SK-N-SH treated with all-trans-retinoic acid at 6 μM for 48 hours (cell line): ENCODE measurements at regions not wholly inside any gene's neighbourhood (a gene's known extent, or its start where the extent isn't known, plus 50 kb on each side); places are given as distances from the start of the nearest gene placed in this dataset.

ENCODE experiments used
- ARNTL ChIP-seq: fragments of 450-650 bp; formaldehyde crosslinking; IDR thresholded peaks from 2 replicates; pipeline ENCODE4 v1.5.0; 2020; ENCODE audit warnings: low read depth, mild to moderate bottlenecking, moderate library complexity, borderline replicate concordance
- BACH2 ChIP-seq: fragments of 250-450 bp; sonication (Bioruptor Pico); IDR thresholded peaks from 2 replicates; pipeline ENCODE4 v1.9.0; 2021; ENCODE audit warnings: mild to moderate bottlenecking, borderline replicate concordance
- PPARA ChIP-seq: fragments of 250-450 bp; sonication (Bioruptor Pico); IDR thresholded peaks from 2 replicates; pipeline ENCODE4 v1.5.0; 2020; ENCODE audit warnings: mild to moderate bottlenecking, borderline replicate concordance
- TF ChIP-seq, protein P1 (sequence below): fragments of 250-450 bp; sonication (Bioruptor Pico); IDR thresholded peaks from 2 replicates; pipeline ENCODE4 v1.5.0; 2020; ENCODE audit warnings: mild to moderate bottlenecking, moderate library complexity
- TF ChIP-seq, protein P2 (sequence below): fragments of 250-450 bp; sonication (Bioruptor Pico); IDR thresholded peaks from 2 replicates; pipeline ENCODE4 v1.8.0; 2020; ENCODE audit warnings: mild to moderate bottlenecking, moderate library complexity, borderline replicate concordance

DNA sequence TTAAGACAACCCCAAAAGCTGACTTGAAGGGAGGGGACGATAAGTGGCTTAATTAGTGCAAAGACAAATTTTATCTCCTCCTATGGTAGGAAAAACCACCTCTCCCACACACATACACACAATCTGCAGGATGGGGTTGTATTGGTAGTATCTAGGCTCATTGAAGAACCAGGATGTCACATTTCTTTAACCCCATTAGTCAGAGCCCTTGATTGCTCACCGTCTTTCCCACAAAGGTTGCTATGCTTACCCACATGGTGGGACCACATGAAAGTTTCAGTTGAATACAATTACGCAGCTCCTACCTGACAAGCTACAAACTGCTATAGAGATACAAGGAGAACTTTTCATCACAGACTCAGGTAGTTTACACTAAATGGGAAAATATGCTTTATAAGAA is 765.0 kb upstream of the CELF4 start:
- TF ChIP-seq BACH2 (CRISPR knock-in tag): no peak
- no peak for TF ChIP-seq PPARA (CRISPR knock-in tag)
- TF ChIP-seq ARNTL (CRISPR knock-in tag): no peak
- TF ChIP-seq, protein P1, sequence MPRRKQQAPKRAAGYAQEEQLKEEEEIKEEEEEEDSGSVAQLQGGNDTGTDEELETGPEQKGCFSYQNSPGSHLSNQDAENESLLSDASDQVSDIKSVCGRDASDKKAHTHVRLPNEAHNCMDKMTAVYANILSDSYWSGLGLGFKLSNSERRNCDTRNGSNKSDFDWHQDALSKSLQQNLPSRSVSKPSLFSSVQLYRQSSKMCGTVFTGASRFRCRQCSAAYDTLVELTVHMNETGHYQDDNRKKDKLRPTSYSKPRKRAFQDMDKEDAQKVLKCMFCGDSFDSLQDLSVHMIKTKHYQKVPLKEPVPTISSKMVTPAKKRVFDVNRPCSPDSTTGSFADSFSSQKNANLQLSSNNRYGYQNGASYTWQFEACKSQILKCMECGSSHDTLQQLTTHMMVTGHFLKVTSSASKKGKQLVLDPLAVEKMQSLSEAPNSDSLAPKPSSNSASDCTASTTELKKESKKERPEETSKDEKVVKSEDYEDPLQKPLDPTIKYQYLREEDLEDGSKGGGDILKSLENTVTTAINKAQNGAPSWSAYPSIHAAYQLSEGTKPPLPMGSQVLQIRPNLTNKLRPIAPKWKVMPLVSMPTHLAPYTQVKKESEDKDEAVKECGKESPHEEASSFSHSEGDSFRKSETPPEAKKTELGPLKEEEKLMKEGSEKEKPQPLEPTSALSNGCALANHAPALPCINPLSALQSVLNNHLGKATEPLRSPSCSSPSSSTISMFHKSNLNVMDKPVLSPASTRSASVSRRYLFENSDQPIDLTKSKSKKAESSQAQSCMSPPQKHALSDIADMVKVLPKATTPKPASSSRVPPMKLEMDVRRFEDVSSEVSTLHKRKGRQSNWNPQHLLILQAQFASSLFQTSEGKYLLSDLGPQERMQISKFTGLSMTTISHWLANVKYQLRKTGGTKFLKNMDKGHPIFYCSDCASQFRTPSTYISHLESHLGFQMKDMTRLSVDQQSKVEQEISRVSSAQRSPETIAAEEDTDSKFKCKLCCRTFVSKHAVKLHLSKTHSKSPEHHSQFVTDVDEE (CRISPR knock-in tag): no peak
- TF ChIP-seq, protein P2, sequence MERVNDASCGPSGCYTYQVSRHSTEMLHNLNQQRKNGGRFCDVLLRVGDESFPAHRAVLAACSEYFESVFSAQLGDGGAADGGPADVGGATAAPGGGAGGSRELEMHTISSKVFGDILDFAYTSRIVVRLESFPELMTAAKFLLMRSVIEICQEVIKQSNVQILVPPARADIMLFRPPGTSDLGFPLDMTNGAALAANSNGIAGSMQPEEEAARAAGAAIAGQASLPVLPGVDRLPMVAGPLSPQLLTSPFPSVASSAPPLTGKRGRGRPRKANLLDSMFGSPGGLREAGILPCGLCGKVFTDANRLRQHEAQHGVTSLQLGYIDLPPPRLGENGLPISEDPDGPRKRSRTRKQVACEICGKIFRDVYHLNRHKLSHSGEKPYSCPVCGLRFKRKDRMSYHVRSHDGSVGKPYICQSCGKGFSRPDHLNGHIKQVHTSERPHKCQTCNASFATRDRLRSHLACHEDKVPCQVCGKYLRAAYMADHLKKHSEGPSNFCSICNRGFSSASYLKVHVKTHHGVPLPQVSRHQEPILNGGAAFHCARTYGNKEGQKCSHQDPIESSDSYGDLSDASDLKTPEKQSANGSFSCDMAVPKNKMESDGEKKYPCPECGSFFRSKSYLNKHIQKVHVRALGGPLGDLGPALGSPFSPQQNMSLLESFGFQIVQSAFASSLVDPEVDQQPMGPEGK: no peak
